T-cell (primary cell): ENCODE measurements at regions not wholly inside any gene's neighbourhood (a gene's known extent, or its start where the extent isn't known, plus 50 kb on each side); places are given as distances from the start of the nearest gene placed in this dataset.

Experiments
- ATAC-seq, 4 experiments: fragments of 200-7000 bp in 3 of 4; fragments of 150-1000 bp in 1 of 4; cut with Tn5 transposase; replicated peaks in 1 of 4; 1 replicate in 3 of 4; 2 replicates in 1 of 4; pipeline ENCODE4 v1.10.0; 2021; ENCODE audit warnings: moderate library complexity in 3 of 4, mild to moderate bottlenecking in 2 of 4, moderate number of reproducible peaks in 1 of 4
- CTCF ChIA-PET, 2 donors: fragments of 300-600 bp; sonication (Branson Sonifier 250); formaldehyde crosslinking; loops; one replicate each; lab custom pipeline; 2022; ENCODE audit warnings: antibody characterized with exemption in 2 of 2; lab: Charles Lee
- POLR2A ChIA-PET, 2 donors: fragments of 300-600 bp; sonication (Branson Sonifier 250); formaldehyde crosslinking; loops; one replicate each; lab custom pipeline; 2022; ENCODE audit warnings: antibody characterized with exemption in 2 of 2; lab: Charles Lee
- DNase-seq, 35 experiments: peaks; one replicate each; pipeline versions ENCODE4 v3.0.0 to v3.0.0-alpha.2; 2013 to 2023
- H3K27ac ChIP-seq: one replicate; pipeline ENCODE4 v1.5.1; 2013; ENCODE audit warnings: low read length
- H3K27me3 ChIP-seq, 2 experiments: replicated peaks in 1 of 2; 1 replicate in 1 of 2; 2 replicates in 1 of 2; pipeline versions ENCODE4 v1.6.1 to v1.7.0; 2013; ENCODE audit warnings: low read length in 1 of 2, mixed read lengths in 1 of 2; ENCODE audit not compliant: control insufficient read depth in 2 of 2, insufficient read depth in 2 of 2; ENCODE audit errors: extremely low read depth in 1 of 2
- H3K36me3 ChIP-seq, 2 donors: 1 replicate in 1 of 2; 2 replicates in 1 of 2; pipeline versions ENCODE4 v1.6.1 to v1.7.0; 2013; ENCODE audit warnings: low read length in 1 of 2; ENCODE audit not compliant: control insufficient read depth in 2 of 2, insufficient read depth in 1 of 2; ENCODE audit errors: extremely low read depth in 1 of 2
- H3K4me1 ChIP-seq, 2 experiments: 1 replicate in 1 of 2; 2 replicates in 1 of 2; pipeline versions ENCODE4 v1.6.1 to v1.7.0; 2013; ENCODE audit warnings: low read length in 2 of 2, mixed read lengths in 1 of 2; ENCODE audit not compliant: insufficient read depth in 2 of 2, control insufficient read depth in 1 of 2; ENCODE audit errors: extremely low read depth in 1 of 2
- H3K4me3 ChIP-seq, 2 donors: 1 replicate in 1 of 2; 2 replicates in 1 of 2; pipeline versions ENCODE4 v1.5.1 to v1.7.0; 2013; ENCODE audit warnings: mild to moderate bottlenecking in 2 of 2, low read length in 1 of 2, moderate library complexity in 1 of 2; ENCODE audit not compliant: control insufficient read depth in 1 of 2; ENCODE audit errors: extremely low read depth in 1 of 2
- H3K9me3 ChIP-seq: 2 replicates; pipeline ENCODE4 v1.7.0; 2013
- H3K27ac Mint-ChIP-seq, 2 donors: one replicate each; pipeline ENCODE4 v1.8.0; 2020 to 2021; ENCODE audit warnings: mild to moderate bottlenecking in 2 of 2, mixed read lengths in 2 of 2
- H3K27me3 Mint-ChIP-seq, 2 donors: one replicate each; pipeline ENCODE4 v1.8.0; 2021 to 2022; ENCODE audit warnings: mixed read lengths in 2 of 2
- H3K36me3 Mint-ChIP-seq: one replicate; pipeline ENCODE4 v1.8.0; 2021; ENCODE audit warnings: mixed read lengths
- H3K4me1 Mint-ChIP-seq, 3 donors: one replicate each; pipeline ENCODE4 v1.8.0; 2020 to 2022; ENCODE audit warnings: mixed read lengths in 3 of 3, mild to moderate bottlenecking in 1 of 3
- H3K4me3 Mint-ChIP-seq, 3 donors: one replicate each; pipeline ENCODE4 v1.8.0; 2020 to 2022; ENCODE audit warnings: mild to moderate bottlenecking in 3 of 3, mixed read lengths in 3 of 3, moderate library complexity in 3 of 3
- H3K9me3 Mint-ChIP-seq, 3 donors: one replicate each; pipeline ENCODE4 v1.8.0; 2020 to 2022; ENCODE audit warnings: mixed read lengths in 3 of 3
- WGBS: methylation state at CpG from one replicate; pipeline ENCODE4 v1.1.5; 2013; ENCODE audit warnings: missing lambda C conversion rate; ENCODE audit not compliant: insufficient coverage; 5-methylcytosine and 5-hydroxymethylcytosine counted together

DNA sequence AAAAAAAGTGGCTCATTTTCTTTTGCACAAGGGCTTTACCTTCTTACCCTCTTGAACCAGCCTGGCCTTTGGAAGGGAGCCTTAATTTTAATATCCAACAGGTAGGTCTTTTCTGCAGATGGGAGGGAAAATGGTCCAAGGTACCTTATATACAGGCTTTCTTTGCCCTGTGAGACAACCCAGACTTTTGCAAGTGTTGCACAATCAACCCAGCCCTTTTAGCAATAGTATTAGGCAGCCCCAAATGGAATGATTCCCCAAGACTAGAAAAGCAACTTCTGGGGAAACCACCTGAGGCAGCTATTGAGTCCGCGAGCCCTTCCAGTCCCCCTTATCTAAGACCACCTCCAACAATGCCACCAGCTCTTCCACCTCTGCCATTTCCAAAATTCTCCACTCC is 1138.3 kb downstream of the XPNPEP1 start:
- Mint-ChIP-seq H3K27ac (no peak overlapping the region), H3K9me3 (peaks cover 14 to 23% (median 21%) of the 10 kb centered on the region in 3 donors), H3K4me3 (no peak overlapping the region), H3K36me3 (no peaks in the 10 kb centered on the region), H3K4me1 (no peaks in the 10 kb centered on the region), H3K27me3 (no peaks in the 10 kb centered on the region)
- WGBS: 100% methylated on average over 1 of the region's 2 CpGs
- ChIA-PET CTCF (no interaction called here), POLR2A (no interaction called here)
- Histone ChIP-seq H3K27ac (no peak overlapping the region), H3K4me3 (no peak overlapping the region), H3K27me3 (no peaks in the 10 kb centered on the region), H3K4me1 (no peaks in the 10 kb centered on the region), H3K9me3 (no peaks in the 10 kb centered on the region), H3K36me3 (no peaks in the 10 kb centered on the region)
- ATAC-seq: no peak
- DNase-seq: no peak

- Mint-ChIP-seq H3K36me3 (no peaks in the 10 kb centered on the region), H3K27me3 (no peaks in the 10 kb centered on the region), H3K9me3 (peaks cover 14 to 24% (median 23%) of the 10 kb centered on the region in 3 donors), H3K4me3 (no peak overlapping the region), H3K4me1 (no peaks in the 10 kb centered on the region), H3K27ac (no peak overlapping the region)
- no peaks in the 10 kb centered on the region for H3K9me3 ChIP-seq
- CTCF ChIA-PET: no interaction called here
- POLR2A ChIA-PET: no interaction called here
- no peaks in the 10 kb centered on the region for H3K27me3 ChIP-seq
- 67% methylated on average over 2 of the region's 5 CpGs for WGBS
- H3K36me3 ChIP-seq: no peaks in the 10 kb centered on the region
- ATAC-seq (no peak), DNase-seq (no peak)
- no peaks in the 10 kb centered on the region for H3K4me1 ChIP-seq
- H3K27ac ChIP-seq: no peak overlapping the region
- no peak overlapping the region for H3K4me3 ChIP-seq
These were observed 1138.8 kb downstream of the XPNPEP1 start for GRCh38 chr10:108784534-108784933.

DNA sequence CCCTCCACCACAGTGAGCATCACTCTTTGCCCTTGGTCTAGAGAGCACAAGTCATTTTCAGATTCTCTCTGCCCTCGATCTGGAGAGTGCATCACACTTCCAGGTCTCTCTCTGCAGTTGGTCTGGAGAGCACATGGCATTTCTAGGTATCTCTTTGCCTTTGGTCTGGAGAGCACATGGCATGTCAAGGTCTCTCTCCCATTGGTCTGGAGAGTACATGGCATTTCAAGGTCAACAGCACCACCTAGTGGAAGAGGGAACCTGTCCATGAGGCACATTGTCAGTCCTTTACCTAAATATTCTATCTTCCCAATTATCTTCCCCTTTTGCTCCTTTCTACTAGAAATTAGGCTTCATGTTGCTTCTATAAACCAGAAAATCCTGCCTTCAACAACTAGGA is 1139.4 kb downstream of the XPNPEP1 start:
- no peaks in the 10 kb centered on the region for H3K27me3 Mint-ChIP-seq
- DNase-seq (no peak), ATAC-seq (no peak)
- ChIA-PET CTCF (no interaction called here), POLR2A (no interaction called here)
- Histone ChIP-seq H3K27me3 (no peaks in the 10 kb centered on the region), H3K27ac (no peak overlapping the region), H3K36me3 (no peaks in the 10 kb centered on the region), H3K4me1 (no peaks in the 10 kb centered on the region), H3K4me3 (no peak overlapping the region), H3K9me3 (no peaks in the 10 kb centered on the region)
- H3K36me3 Mint-ChIP-seq: no peaks in the 10 kb centered on the region
- H3K4me3 Mint-ChIP-seq: no peak overlapping the region
- no peak overlapping the region for H3K27ac Mint-ChIP-seq
- peaks cover 15 to 26% (median 23%) of the 10 kb centered on the region in 3 donors for H3K9me3 Mint-ChIP-seq
- no peaks in the 10 kb centered on the region for H3K4me1 Mint-ChIP-seq
- WGBS: 40% methylated on average over 1 of the region's 1 CpG

- POLR2A ChIA-PET: no interaction called here
- no peaks in the 10 kb centered on the region for H3K36me3 Mint-ChIP-seq
- no peaks in the 10 kb centered on the region for H3K4me1 ChIP-seq
- H3K4me3 Mint-ChIP-seq: no peak overlapping the region
- H3K27me3 Mint-ChIP-seq: no peaks in the 10 kb centered on the region
- no peaks in the 10 kb centered on the region for H3K36me3 ChIP-seq
- peaks cover 20 to 24% (median 20%) of the 10 kb centered on the region in 3 donors for H3K9me3 Mint-ChIP-seq
- no peaks in the 10 kb centered on the region for H3K27me3 ChIP-seq
- H3K4me3 ChIP-seq: no peak overlapping the region
- H3K4me1 Mint-ChIP-seq: no peaks in the 10 kb centered on the region
- no peak overlapping the region for H3K27ac Mint-ChIP-seq
- 14% methylated on average over 1 of the region's 3 CpGs for WGBS
- no peaks in the 10 kb centered on the region for H3K9me3 ChIP-seq
- H3K27ac ChIP-seq: no peak overlapping the region
- ATAC-seq: no peak
- no peak for DNase-seq
- CTCF ChIA-PET: no interaction called here
These were observed 1140.9 kb downstream of the XPNPEP1 start for GRCh38 chr10:108782411-108782810.

- Mint-ChIP-seq H3K36me3 (no peaks in the 10 kb centered on the region), H3K4me1 (no peaks in the 10 kb centered on the region), H3K27ac (no peak overlapping the region), H3K4me3 (no peak overlapping the region), H3K9me3 (peaks cover 15 to 19% (median 15%) of the 10 kb centered on the region in 3 donors), H3K27me3 (no peaks in the 10 kb centered on the region)
- Histone ChIP-seq H3K9me3 (no peaks in the 10 kb centered on the region), H3K4me1 (no peaks in the 10 kb centered on the region), H3K27me3 (no peaks in the 10 kb centered on the region), H3K27ac (no peak overlapping the region), H3K4me3 (no peak overlapping the region), H3K36me3 (no peaks in the 10 kb centered on the region)
- DNase-seq (no peak), ATAC-seq (no peak)
- POLR2A ChIA-PET: no interaction called here
- CTCF ChIA-PET: no interaction called here
These were observed 1143.8 kb downstream of the XPNPEP1 start for GRCh38 chr10:108779501-108779900.

- H3K4me3 Mint-ChIP-seq: no peak overlapping the region
- Histone ChIP-seq H3K4me3 (no peak overlapping the region), H3K27ac (no peak overlapping the region), H3K9me3 (no peaks in the 10 kb centered on the region), H3K36me3 (no peaks in the 10 kb centered on the region), H3K27me3 (no peaks in the 10 kb centered on the region), H3K4me1 (no peaks in the 10 kb centered on the region)
- no peaks in the 10 kb centered on the region for H3K36me3 Mint-ChIP-seq
- H3K4me1 Mint-ChIP-seq: no peaks in the 10 kb centered on the region
- WGBS: no CpG with 5 or more reads among the region's 3 CpGs
- ATAC-seq (no peak), DNase-seq (no peak)
- ChIA-PET POLR2A (no interaction called here), CTCF (no interaction called here)
- H3K27me3 Mint-ChIP-seq: no peaks in the 10 kb centered on the region
- H3K9me3 Mint-ChIP-seq: peaks cover 4 to 11% (median 6%) of the 10 kb centered on the region in 3 donors
- no peak overlapping the region for H3K27ac Mint-ChIP-seq
These were observed 1147.3 kb downstream of the XPNPEP1 start for GRCh38 chr10:108775911-108776475.

DNA sequence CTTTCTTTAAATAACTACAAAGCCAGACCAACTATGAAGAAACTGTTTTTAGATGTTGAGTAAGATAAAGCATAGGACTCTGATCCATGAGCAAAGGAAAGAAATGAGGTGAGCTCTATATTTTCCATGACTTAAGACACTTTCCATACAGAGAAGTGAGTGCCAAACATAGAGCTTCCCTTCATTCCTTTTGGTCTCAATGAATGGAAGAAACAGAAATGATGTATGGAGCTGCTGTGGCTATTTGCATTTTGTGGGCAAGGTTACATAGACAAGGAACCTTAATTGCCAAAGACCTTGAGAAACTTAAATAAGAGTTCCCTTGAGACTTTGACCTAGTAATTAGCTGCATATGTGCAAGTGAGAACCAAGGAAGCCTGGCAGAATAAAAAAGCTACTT is 1152.2 kb downstream of the XPNPEP1 start:
- Mint-ChIP-seq H3K4me1 (no peaks in the 10 kb centered on the region), H3K27me3 (no peaks in the 10 kb centered on the region), H3K4me3 (no peak overlapping the region), H3K27ac (no peak overlapping the region), H3K9me3 (peaks cover 4 to 9% (median 5%) of the 10 kb centered on the region in 3 donors), H3K36me3 (no peaks in the 10 kb centered on the region)
- Histone ChIP-seq H3K9me3 (no peaks in the 10 kb centered on the region), H3K4me1 (no peaks in the 10 kb centered on the region), H3K4me3 (no peak overlapping the region), H3K27me3 (no peaks in the 10 kb centered on the region), H3K27ac (no peak overlapping the region), H3K36me3 (no peaks in the 10 kb centered on the region)
- no peak for DNase-seq
- ChIA-PET CTCF (no interaction called here), POLR2A (no interaction called here)
- ATAC-seq: no peak
